ENCODE measurements at regions not wholly inside any gene's neighbourhood (a gene's known extent, or its start where the extent isn't known, plus 50 kb on each side); places are given as distances from the start of the nearest gene placed in this dataset.

- no peak overlapping the region for H3K27ac ChIP-seq (ENCODE audit: insufficient read depth, low read length, poor library complexity, severe bottlenecking)
- no peaks in the 10 kb centered on the region for H3K36me3 ChIP-seq (ENCODE audit: control insufficient read depth, insufficient read depth, low read length)
- no peak overlapping the region for H3K4me3 Mint-ChIP-seq
- no peak overlapping the region for H3K4me3 ChIP-seq (ENCODE audit: low read depth, low read length)
- no peaks in the 10 kb centered on the region for H3K9me3 ChIP-seq (ENCODE audit: control insufficient read depth in 2 of 2, low read length in 2 of 2)
- no peak overlapping the region for H3K27ac Mint-ChIP-seq
- no peaks in the 10 kb centered on the region for H3K4me1 ChIP-seq (ENCODE audit: control insufficient read depth, insufficient read depth, low read length, poor library complexity, severe bottlenecking)
- peaks cover 0 to 4% (median 2%) of the 10 kb centered on the region in 4 donors for H3K4me1 Mint-ChIP-seq
- no peaks in the 10 kb centered on the region for H3K27me3 Mint-ChIP-seq
- DNase-seq (no peak), ATAC-seq (ENCODE audit: low read depth in 2 of 2) (no peak)
- H3K9me3 Mint-ChIP-seq, result peaks cover 0 to 4% (median 0%) of the 10 kb centered on the region in 7 donors
- H3K36me3 Mint-ChIP-seq, result no peaks in the 10 kb centered on the region
- peaks cover 2% of the 10 kb centered on the region for H3K27me3 ChIP-seq (ENCODE audit: control insufficient read depth, insufficient read depth, low read length)
Measured at GRCh38 chr11:109867784-109868183, 225.4 kb upstream of the ZC3H12C start.

DNA sequence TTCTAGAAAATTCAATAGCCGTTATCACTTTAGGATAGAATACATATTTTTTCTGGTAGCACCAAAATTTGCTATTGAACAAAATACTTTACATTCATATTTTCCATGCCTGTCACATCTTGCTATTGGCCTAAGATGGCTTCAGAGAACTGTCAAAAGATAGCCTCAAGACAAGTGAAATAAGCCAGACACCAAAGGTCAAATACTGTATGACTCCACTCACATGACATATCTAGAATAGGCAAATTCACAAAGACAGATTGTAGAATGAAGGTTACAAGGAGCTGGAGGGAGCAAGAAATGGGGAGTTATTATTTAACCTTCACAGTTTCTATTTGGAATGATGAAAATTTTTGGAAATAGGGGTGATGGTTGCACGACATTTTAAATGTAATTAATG is 223.7 kb upstream of the ZC3H12C start:
- Histone ChIP-seq H3K36me3 (ENCODE audit: control insufficient read depth, insufficient read depth, low read length) (no peaks in the 10 kb centered on the region), H3K27me3 (ENCODE audit: control insufficient read depth, insufficient read depth, low read length) (peaks cover 2% of the 10 kb centered on the region), H3K9me3 (ENCODE audit: control insufficient read depth in 2 of 2, low read length in 2 of 2) (no peaks in the 10 kb centered on the region), H3K27ac (ENCODE audit: insufficient read depth, low read length, poor library complexity, severe bottlenecking) (no peak overlapping the region), H3K4me1 (ENCODE audit: control insufficient read depth, insufficient read depth, low read length, poor library complexity, severe bottlenecking) (no peaks in the 10 kb centered on the region), H3K4me3 (ENCODE audit: low read depth, low read length) (no peak overlapping the region)
- H3K9me3 Mint-ChIP-seq, result peaks cover 0 to 6% (median 1%) of the 10 kb centered on the region in 7 donors
- no peaks in the 10 kb centered on the region for H3K27me3 Mint-ChIP-seq
- peaks cover 0 to 2% (median 0%) of the 10 kb centered on the region in 4 donors for H3K4me1 Mint-ChIP-seq
- H3K4me3 Mint-ChIP-seq, result no peak overlapping the region
- ATAC-seq (ENCODE audit: low read depth in 2 of 2) (no peak), DNase-seq (no peak)
- no peak overlapping the region for H3K27ac Mint-ChIP-seq
- H3K36me3 Mint-ChIP-seq, result no peaks in the 10 kb centered on the region

- Mint-ChIP-seq H3K4me3 (no peak overlapping the region), H3K9me3 (peaks cover 0 to 6% (median 1%) of the 10 kb centered on the region in 7 donors), H3K27ac (no peak overlapping the region), H3K4me1 (peaks cover 0 to under 1% (median 0%) of the 10 kb centered on the region in 4 donors), H3K36me3 (no peaks in the 10 kb centered on the region), H3K27me3 (no peaks in the 10 kb centered on the region)
- ATAC-seq (ENCODE audit: low read depth in 2 of 2) (no peak), DNase-seq (no peak)
- Histone ChIP-seq H3K4me1 (ENCODE audit: control insufficient read depth, insufficient read depth, low read length, poor library complexity, severe bottlenecking) (no peaks in the 10 kb centered on the region), H3K27me3 (ENCODE audit: control insufficient read depth, insufficient read depth, low read length) (peaks cover 2% of the 10 kb centered on the region), H3K36me3 (ENCODE audit: control insufficient read depth, insufficient read depth, low read length) (no peaks in the 10 kb centered on the region), H3K27ac (ENCODE audit: insufficient read depth, low read length, poor library complexity, severe bottlenecking) (no peak overlapping the region), H3K4me3 (ENCODE audit: low read depth, low read length) (no peak overlapping the region), H3K9me3 (ENCODE audit: control insufficient read depth in 2 of 2, low read length in 2 of 2) (no peaks in the 10 kb centered on the region)
Measured at GRCh38 chr11:109870297-109870696, 222.9 kb upstream of the ZC3H12C start.

DNA sequence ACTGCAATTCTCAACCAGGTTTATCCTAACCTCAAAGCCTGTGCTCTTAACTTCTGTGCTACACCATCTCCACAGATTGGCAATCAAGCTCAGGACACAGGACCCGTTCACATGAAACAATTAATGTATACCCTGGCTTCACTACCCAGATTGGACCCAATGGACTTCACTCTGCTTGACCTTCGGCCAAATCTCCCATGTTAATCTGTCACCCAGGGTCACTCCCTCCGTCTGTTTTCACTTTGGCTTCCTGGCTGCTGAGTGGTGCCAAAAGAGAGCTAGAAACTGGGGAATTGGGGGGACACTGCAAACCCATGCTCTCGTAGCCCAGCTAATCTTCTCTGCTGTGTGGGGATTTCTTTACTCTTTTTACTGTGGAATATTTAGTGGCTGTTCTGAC is 216.1 kb upstream of the ZC3H12C start:
- no peaks in the 10 kb centered on the region for H3K36me3 Mint-ChIP-seq
- Histone ChIP-seq H3K27me3 (ENCODE audit: control insufficient read depth, insufficient read depth, low read length) (no peaks in the 10 kb centered on the region), H3K4me3 (ENCODE audit: low read depth, low read length) (no peak overlapping the region), H3K4me1 (ENCODE audit: control insufficient read depth, insufficient read depth, low read length, poor library complexity, severe bottlenecking) (no peaks in the 10 kb centered on the region), H3K27ac (ENCODE audit: insufficient read depth, low read length, poor library complexity, severe bottlenecking) (no peak overlapping the region), H3K9me3 (ENCODE audit: control insufficient read depth in 2 of 2, low read length in 2 of 2) (no peaks in the 10 kb centered on the region), H3K36me3 (ENCODE audit: control insufficient read depth, insufficient read depth, low read length) (no peaks in the 10 kb centered on the region)
- no peak for ATAC-seq (ENCODE audit: low read depth in 2 of 2)
- no peak overlapping the region for H3K27ac Mint-ChIP-seq
- H3K4me1 Mint-ChIP-seq, result no peaks in the 10 kb centered on the region
- peaks cover 5% of the 10 kb centered on the region for H3K27me3 Mint-ChIP-seq
- no peak for DNase-seq
- H3K4me3 Mint-ChIP-seq, result no peak overlapping the region
- peaks cover 1 to 4% (median 2%) of the 10 kb centered on the region in 7 donors for H3K9me3 Mint-ChIP-seq

- Mint-ChIP-seq H3K4me1 (no peaks in the 10 kb centered on the region), H3K36me3 (no peaks in the 10 kb centered on the region), H3K27me3 (peaks cover 13% of the 10 kb centered on the region), H3K9me3 (peaks cover 0 to 7% (median 1%) of the 10 kb centered on the region in 7 donors), H3K4me3 (no peak overlapping the region), H3K27ac (no peak overlapping the region)
- DNase-seq (no peak), ATAC-seq (ENCODE audit: low read depth in 2 of 2) (no peak)
- Histone ChIP-seq H3K9me3 (ENCODE audit: control insufficient read depth in 2 of 2, low read length in 2 of 2) (no peaks in the 10 kb centered on the region), H3K36me3 (ENCODE audit: control insufficient read depth, insufficient read depth, low read length) (no peaks in the 10 kb centered on the region), H3K27ac (ENCODE audit: insufficient read depth, low read length, poor library complexity, severe bottlenecking) (no peak overlapping the region), H3K4me1 (ENCODE audit: control insufficient read depth, insufficient read depth, low read length, poor library complexity, severe bottlenecking) (no peaks in the 10 kb centered on the region), H3K4me3 (ENCODE audit: low read depth, low read length) (no peak overlapping the region), H3K27me3 (ENCODE audit: control insufficient read depth, insufficient read depth, low read length) (no peaks in the 10 kb centered on the region)
Measured at GRCh38 chr11:109884501-109884900, 208.7 kb upstream of the ZC3H12C start.

- ATAC-seq (ENCODE audit: low read depth in 2 of 2), result no peak
- no peaks in the 10 kb centered on the region for H3K9me3 ChIP-seq (ENCODE audit: control insufficient read depth in 2 of 2, low read length in 2 of 2)
- Mint-ChIP-seq H3K4me1 (no peaks in the 10 kb centered on the region), H3K36me3 (no peaks in the 10 kb centered on the region), H3K27me3 (peaks cover 13% of the 10 kb centered on the region), H3K27ac (no peak overlapping the region), H3K9me3 (peaks cover 0 to 7% (median 1%) of the 10 kb centered on the region in 7 donors), H3K4me3 (no peak overlapping the region)
- H3K27ac ChIP-seq (ENCODE audit: insufficient read depth, low read length, poor library complexity, severe bottlenecking), result no peak overlapping the region
- no peaks in the 10 kb centered on the region for H3K27me3 ChIP-seq (ENCODE audit: control insufficient read depth, insufficient read depth, low read length)
- H3K4me1 ChIP-seq (ENCODE audit: control insufficient read depth, insufficient read depth, low read length, poor library complexity, severe bottlenecking), result no peaks in the 10 kb centered on the region
- no peak overlapping the region for H3K4me3 ChIP-seq (ENCODE audit: low read depth, low read length)
- no peaks in the 10 kb centered on the region for H3K36me3 ChIP-seq (ENCODE audit: control insufficient read depth, insufficient read depth, low read length)
- no peak for DNase-seq
Measured at GRCh38 chr11:109885006-109885405, 208.2 kb upstream of the ZC3H12C start.

DNA sequence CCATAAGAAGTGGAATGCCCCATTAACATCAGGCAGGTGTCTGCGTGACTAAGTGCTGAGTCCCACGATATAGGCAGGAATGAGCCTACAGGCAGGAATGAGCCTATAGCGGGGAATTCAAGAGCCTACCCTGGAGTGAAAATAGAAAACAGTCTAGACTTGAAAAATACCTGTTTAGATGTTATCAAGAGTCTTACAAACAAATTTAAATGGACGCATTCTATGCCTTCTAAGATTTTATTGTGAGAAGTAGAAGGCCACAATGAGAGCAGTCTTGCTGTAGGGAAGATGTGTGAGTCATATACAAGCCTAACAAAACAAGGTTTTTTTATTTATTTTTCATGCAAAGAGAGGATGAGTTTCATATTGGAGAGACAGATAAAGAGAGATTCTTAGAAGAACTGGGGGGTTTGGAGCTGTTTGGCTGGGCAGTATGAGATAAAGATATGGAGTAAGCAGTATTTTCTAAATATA is 200.8 kb upstream of the ZC3H12C start:
- no peaks in the 10 kb centered on the region for H3K36me3 ChIP-seq (ENCODE audit: control insufficient read depth, insufficient read depth, low read length)
- no peak overlapping the region for H3K4me3 ChIP-seq (ENCODE audit: low read depth, low read length)
- H3K27ac ChIP-seq (ENCODE audit: insufficient read depth, low read length, poor library complexity, severe bottlenecking), result no peak overlapping the region
- DNase-seq, result no peak
- Mint-ChIP-seq H3K4me3 (no peak overlapping the region), H3K4me1 (no peaks in the 10 kb centered on the region), H3K27me3 (peaks cover 17% of the 10 kb centered on the region), H3K36me3 (no peaks in the 10 kb centered on the region), H3K27ac (no peak overlapping the region), H3K9me3 (peaks cover 0 to 3% (median 0%) of the 10 kb centered on the region in 7 donors)
- H3K27me3 ChIP-seq (ENCODE audit: control insufficient read depth, insufficient read depth, low read length), result peaks cover 2% of the 10 kb centered on the region
- H3K4me1 ChIP-seq (ENCODE audit: control insufficient read depth, insufficient read depth, low read length, poor library complexity, severe bottlenecking), result no peaks in the 10 kb centered on the region
- H3K9me3 ChIP-seq (ENCODE audit: control insufficient read depth in 2 of 2, low read length in 2 of 2), result no peaks in the 10 kb centered on the region
- ATAC-seq (ENCODE audit: low read depth in 2 of 2), result no peak

DNA sequence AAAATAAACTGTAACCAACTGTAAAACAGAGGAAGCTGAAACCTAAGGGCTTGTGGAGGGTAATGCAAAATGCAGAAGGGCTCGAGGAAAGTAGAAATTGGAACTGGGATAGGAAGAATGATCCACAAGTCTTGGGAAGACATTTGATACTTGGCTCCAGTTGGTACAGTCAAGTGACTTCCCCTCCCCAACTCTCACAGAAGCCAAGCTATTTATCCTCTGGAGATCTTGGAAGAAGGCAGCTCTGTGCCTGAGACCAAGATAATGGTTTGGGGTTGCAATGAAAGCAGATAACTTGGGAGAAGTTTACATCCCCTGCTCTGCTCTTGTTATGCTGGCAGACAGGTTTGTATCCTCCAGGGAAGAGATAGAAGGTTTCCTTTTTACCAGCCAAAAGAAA is 198.9 kb upstream of the ZC3H12C start:
- peaks cover 17% of the 10 kb centered on the region for H3K27me3 Mint-ChIP-seq
- no peak overlapping the region for H3K4me3 ChIP-seq (ENCODE audit: low read depth, low read length)
- ATAC-seq (ENCODE audit: low read depth in 2 of 2), result no peak
- peaks cover 0 to 11% (median 4%) of the 10 kb centered on the region in 7 donors for H3K9me3 Mint-ChIP-seq
- no peaks in the 10 kb centered on the region for H3K9me3 ChIP-seq (ENCODE audit: control insufficient read depth in 2 of 2, low read length in 2 of 2)
- H3K36me3 ChIP-seq (ENCODE audit: control insufficient read depth, insufficient read depth, low read length), result no peaks in the 10 kb centered on the region
- no peaks in the 10 kb centered on the region for H3K4me1 Mint-ChIP-seq
- no peak overlapping the region for H3K27ac ChIP-seq (ENCODE audit: insufficient read depth, low read length, poor library complexity, severe bottlenecking)
- H3K27ac Mint-ChIP-seq, result no peak overlapping the region
- no peak overlapping the region for H3K4me3 Mint-ChIP-seq
- H3K4me1 ChIP-seq (ENCODE audit: control insufficient read depth, insufficient read depth, low read length, poor library complexity, severe bottlenecking), result no peaks in the 10 kb centered on the region
- H3K27me3 ChIP-seq (ENCODE audit: control insufficient read depth, insufficient read depth, low read length), result peaks cover 2% of the 10 kb centered on the region
- H3K36me3 Mint-ChIP-seq, result no peaks in the 10 kb centered on the region
- no peak for DNase-seq

Measured in CD4-positive, CD25-positive, alpha-beta regulatory T cell (primary cell).